Adrenal gland (tissue), 9 donors: ENCODE measurements at regions not wholly inside any gene's neighbourhood (a gene's known extent, or its start where the extent isn't known, plus 50 kb on each side); places are given as distances from the start of the nearest gene placed in this dataset.

Source experiments
- DNase-seq, 7 donors: peaks; one replicate each; pipeline ENCODE4 v3.0.0-alpha.2; 2019 to 2020
- H3K27ac ChIP-seq, 5 donors: fragments of 200-600 bp; sonication (generic) in 4 of 5; 1 replicate in 3 of 5; 2 replicates in 2 of 5; pipeline versions ENCODE4 v1.5.1 to v1.8.0; 2016 to 2020; ENCODE audit warnings: mild to moderate bottlenecking in 1 of 5
- H3K27me3 ChIP-seq: fragments of 200-600 bp; 2 replicates; pipeline ENCODE4 v1.8.0; 2021
- H3K36me3 ChIP-seq, 2 donors: fragments of 200-600 bp; replicated peaks in 1 of 2; 1 replicate in 1 of 2; 2 replicates in 1 of 2; pipeline versions ENCODE4 v1.5.1 to v1.8.0; 2018 to 2022
- H3K4me1 ChIP-seq, 2 donors: fragments of 200-600 bp; replicated peaks in 1 of 2; 1 replicate in 1 of 2; 2 replicates in 1 of 2; pipeline versions ENCODE4 v1.5.1 to v1.8.0; 2018 to 2021
- H3K4me3 ChIP-seq, 4 donors: fragments of 200-600 bp; sonication (generic) in 3 of 4; one replicate each; pipeline ENCODE4 v1.5.1; 2016 to 2018
- H3K9me3 ChIP-seq, 3 donors: fragments of 200-600 bp; sonication (generic) in 1 of 3; replicated peaks in 1 of 3; 1 replicate in 2 of 3; 2 replicates in 1 of 3; pipeline versions ENCODE4 v1.5.1 to v1.8.0; 2016 to 2021
- CTCF ChIP-seq, 6 experiments: fragments of 450-650 bp in 4 of 6; fragments of 200-600 bp in 2 of 6; sonication (generic) in 1 of 6; IDR thresholded peaks; 1 replicate in 5 of 6; 2 replicates in 1 of 6; pipeline versions ENCODE4 v1.5.1 to v1.8.0; 2016 to 2021; ENCODE audit warnings: antibody characterized with exemption in 6 of 6, mild to moderate bottlenecking in 2 of 6, moderate library complexity in 1 of 6
- POLR2A ChIP-seq, 2 donors: fragments of 450-650 bp; IDR thresholded peaks; one replicate each; pipeline ENCODE4 v1.6.1; 2017; ENCODE audit warnings: antibody characterized with exemption in 2 of 2, mild to moderate bottlenecking in 2 of 2, moderate library complexity in 1 of 2
- WGBS, 4 donors: extraction: QIAGEN DNeasy Blood & Tissue Kit in 2 of 4; methylation state at CpG; one replicate each; pipeline versions ENCODE4 v1.1.5 to v1.1.7; 2013 to 2017; 5-methylcytosine and 5-hydroxymethylcytosine counted together
- intact Hi-C, 2 donors: fragments of 100-400 bp; cut with DNase I; formaldehyde crosslinking; loops; one replicate each; pipeline versions ENCODE4 v1.14.1 to v1.15.0; 2022 to 2023
- donor health status: healthy with polysubstance abuse.
- donor health status: Bipolar disorder and iron deficiency.
- donor health status: DM: yes; HTN: yes; CAD: no.
- donor health status: DM: no; HTN: no; CAD: no.
- donor health status: DM: no; HTN: no; CAD: no.

- no peaks in the 10 kb centered on the region for H3K4me1 ChIP-seq
- H3K27me3 ChIP-seq = no peaks in the 10 kb centered on the region
- H3K9me3 ChIP-seq = no peaks in the 10 kb centered on the region
- no peak for TF ChIP-seq CTCF (IDR thresholded peaks at IDR 0.05)
- no peak for TF ChIP-seq POLR2A (IDR thresholded peaks at IDR 0.05)
- intact Hi-C loops = no loop called here
- H3K27ac ChIP-seq = no peak overlapping the region
- H3K36me3 ChIP-seq = no peaks in the 10 kb centered on the region
- no peak overlapping the region for H3K4me3 ChIP-seq
- no peak for DNase-seq
- 59 to 68% (median 64%) methylated on average over 6 to 9 of the region's 9 CpGs for WGBS, 4 donors
Observed at GRCh38 chr4:4754641-4755040, 104.8 kb upstream of the MSX1 start.

- WGBS, 4 donors = 55 to 66% (median 62%) methylated on average over 6 to 7 of the region's 7 CpGs
- intact Hi-C loops = no loop called here
- Histone ChIP-seq H3K4me3 (no peak overlapping the region), H3K9me3 (no peaks in the 10 kb centered on the region), H3K4me1 (no peaks in the 10 kb centered on the region), H3K27me3 (no peaks in the 10 kb centered on the region), H3K36me3 (no peaks in the 10 kb centered on the region), H3K27ac (no peak overlapping the region)
- TF ChIP-seq CTCF (IDR thresholded peaks at IDR 0.05) = no peak
- TF ChIP-seq POLR2A (IDR thresholded peaks at IDR 0.05) = no peak
- no peak for DNase-seq
Observed at GRCh38 chr4:4753643-4754042, 105.8 kb upstream of the MSX1 start.

- Histone ChIP-seq H3K4me1 (no peaks in the 10 kb centered on the region), H3K27me3 (no peaks in the 10 kb centered on the region), H3K36me3 (no peaks in the 10 kb centered on the region), H3K4me3 (no peak overlapping the region), H3K27ac (no peak overlapping the region), H3K9me3 (no peaks in the 10 kb centered on the region)
- WGBS, 4 donors = 41 to 57% (median 52%) methylated on average over 9 to 15 of the region's 15 CpGs
- intact Hi-C loops = no loop called here
- no peak for TF ChIP-seq POLR2A (IDR thresholded peaks at IDR 0.05)
- no peak for TF ChIP-seq CTCF (IDR thresholded peaks at IDR 0.05)
- DNase-seq = no peak
Observed at GRCh38 chr4:4752576-4753401, 106.7 kb upstream of the MSX1 start.

- WGBS, 4 donors = 75 to 78% (median 76%) methylated on average over 10 to 12 of the region's 12 CpGs
- no peaks in the 10 kb centered on the region for H3K27me3 ChIP-seq
- DNase-seq = no peak
- H3K4me3 ChIP-seq = no peak overlapping the region
- H3K36me3 ChIP-seq = no peaks in the 10 kb centered on the region
- TF ChIP-seq POLR2A (IDR thresholded peaks at IDR 0.05) (no peak), CTCF (IDR thresholded peaks at IDR 0.05) (no peak)
- H3K27ac ChIP-seq = no peak overlapping the region
- intact Hi-C loops = no loop called here
- no peaks in the 10 kb centered on the region for H3K4me1 ChIP-seq
- no peaks in the 10 kb centered on the region for H3K9me3 ChIP-seq
Observed at GRCh38 chr4:4752025-4752424, 107.4 kb upstream of the MSX1 start.
